NCI-H146 (cell line): ENCODE measurements at regions not wholly inside any gene's neighbourhood (a gene's known extent, or its start where the extent isn't known, plus 50 kb on each side); places are given as distances from the start of the nearest gene placed in this dataset.

Experiments
- DNase-seq: peaks from one replicate; lab custom pipeline; 2025; lab: John Stamatoyannopoulos, UW

DNA sequence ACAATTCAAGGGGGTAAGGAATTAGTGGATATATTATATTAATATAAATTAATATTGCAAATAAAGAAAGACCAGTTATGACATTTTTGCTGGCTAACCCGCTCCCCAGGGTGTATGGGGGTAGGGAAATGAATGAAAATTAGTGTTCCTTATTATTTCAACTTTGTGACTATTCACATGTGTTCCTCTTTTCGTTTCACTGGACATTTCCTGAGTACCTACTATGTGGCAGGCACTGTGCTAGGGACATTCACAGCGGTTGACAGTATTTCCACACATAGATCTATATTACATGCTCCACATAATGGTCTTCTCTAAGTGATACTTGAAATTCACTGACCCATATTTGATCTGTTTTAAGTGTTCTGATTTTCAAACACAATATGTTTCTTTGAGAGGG, 129.8 kb upstream of the USP15 start:
- DNase-seq = no peak

DNA sequence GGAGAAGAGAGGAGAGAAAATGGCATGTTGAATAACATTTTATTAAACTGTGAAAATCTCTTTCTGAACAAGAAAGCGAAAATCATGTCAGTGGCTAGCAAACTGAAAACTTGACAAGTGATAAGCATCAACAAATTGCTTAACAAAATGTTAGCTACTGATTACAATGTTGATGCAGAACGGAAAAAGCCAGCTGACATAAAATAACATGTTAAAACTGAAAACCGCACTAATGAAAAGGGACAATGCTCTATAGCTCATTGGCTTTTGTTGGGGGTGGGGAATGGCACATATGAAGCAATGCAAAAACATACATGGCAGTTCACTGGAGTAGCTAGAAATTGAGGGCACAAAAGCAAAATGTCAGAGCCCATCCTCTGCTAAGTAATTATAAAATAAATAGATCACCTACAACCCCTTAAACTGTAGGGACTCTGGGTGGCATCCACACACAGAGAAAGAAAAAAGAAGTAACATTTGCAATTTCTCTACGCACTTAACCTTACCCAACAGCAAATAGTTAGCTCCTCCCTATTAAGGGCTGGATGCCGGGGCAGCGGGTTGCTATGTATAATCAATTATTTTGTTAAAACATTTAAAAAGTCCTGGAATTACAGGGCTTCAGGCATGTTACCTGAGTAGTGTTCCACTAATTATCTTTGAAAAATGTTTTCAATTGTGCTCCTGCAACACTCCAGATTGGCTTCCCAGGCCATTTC, 129.2 kb upstream of the USP15 start:
- DNase-seq = no peak

DNA sequence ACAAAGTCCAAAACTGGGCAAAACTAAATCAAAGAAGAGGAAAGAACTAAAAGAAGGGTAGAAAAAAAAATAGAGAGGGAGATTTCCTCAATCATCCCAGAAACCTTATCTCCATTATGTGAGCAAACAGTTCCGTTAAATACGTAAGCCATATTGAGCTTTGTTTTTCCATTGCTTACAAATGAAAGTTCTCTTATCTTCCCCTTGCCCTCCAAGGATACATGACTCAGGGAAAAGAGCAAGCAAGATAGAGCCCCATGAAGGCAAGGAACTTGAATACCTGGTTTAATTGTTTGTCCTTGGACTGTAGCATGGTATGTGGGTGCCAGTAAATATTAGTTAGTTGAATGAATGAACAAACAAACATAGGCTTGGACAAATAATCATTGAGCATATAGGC, 126.8 kb upstream of the USP15 start:
- DNase-seq = no peak

DNA sequence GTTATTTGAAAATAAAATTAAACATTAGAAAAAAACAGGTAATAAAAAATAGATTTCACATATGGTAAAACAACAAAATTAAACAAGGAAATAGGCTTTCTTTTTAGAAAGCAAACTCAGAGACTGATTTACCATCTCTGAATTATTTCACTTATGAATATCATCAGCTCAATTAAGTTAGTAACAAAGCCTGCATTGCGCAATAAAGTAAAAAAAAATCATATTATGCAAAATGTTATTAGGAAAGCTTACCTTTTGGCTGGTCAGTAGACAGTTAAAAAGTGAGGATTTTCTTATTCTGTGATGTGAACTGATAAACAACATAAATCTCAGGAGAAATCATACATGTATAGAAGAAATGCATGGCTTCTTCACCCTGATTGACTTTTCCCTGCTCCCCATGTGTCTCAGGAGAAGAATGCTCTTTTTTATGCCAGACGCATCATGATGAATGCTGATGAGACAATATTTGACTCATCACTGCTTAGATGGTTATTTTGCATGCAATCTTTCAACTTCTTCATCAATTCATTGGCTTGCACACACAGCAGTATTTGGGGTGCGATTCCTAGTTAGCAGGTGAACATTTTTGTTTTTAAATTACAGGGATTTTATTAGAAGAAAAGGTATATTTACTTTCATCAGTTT, 124.5 kb upstream of the USP15 start:
- DNase-seq = no peak

DNA sequence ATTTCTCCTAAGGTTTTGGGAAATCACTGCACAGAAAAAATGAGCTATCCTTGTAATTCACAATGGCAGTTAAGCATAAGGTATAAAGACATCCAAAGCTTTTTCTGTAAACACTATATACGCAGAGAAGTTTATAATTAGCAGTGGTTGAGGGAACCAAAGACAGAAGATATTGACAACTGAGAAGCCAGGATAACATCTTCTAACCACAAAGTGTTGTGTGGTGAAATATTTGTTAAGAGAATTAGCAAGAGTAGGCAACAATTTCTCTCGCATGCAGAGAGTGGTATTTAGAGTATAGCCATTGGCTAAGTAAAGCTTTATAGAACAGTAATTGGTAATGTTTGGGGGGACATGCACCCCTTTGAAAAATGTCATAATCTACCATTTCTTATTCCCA, 123.7 kb upstream of the USP15 start:
- no peak for DNase-seq

DNA sequence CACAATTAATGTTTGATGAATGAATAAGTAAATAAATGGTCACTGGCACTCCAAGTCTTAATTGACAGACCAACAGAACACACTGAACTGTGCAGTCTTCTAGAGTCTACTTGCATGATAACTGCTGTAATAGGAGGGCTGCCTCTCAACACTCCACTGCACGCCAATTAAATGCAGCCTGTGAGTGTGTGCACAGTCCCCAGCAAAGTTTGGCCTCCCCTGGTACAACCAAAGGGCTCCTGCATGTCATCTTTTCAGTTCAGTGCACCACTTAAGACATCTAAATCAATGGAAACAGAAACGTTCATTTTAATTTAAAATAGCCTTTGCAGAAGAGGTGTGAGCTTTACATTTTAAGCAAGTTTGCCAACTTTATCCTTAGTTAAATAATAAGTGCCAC, 121.7 kb upstream of the USP15 start:
- DNase-seq = no peak

DNA sequence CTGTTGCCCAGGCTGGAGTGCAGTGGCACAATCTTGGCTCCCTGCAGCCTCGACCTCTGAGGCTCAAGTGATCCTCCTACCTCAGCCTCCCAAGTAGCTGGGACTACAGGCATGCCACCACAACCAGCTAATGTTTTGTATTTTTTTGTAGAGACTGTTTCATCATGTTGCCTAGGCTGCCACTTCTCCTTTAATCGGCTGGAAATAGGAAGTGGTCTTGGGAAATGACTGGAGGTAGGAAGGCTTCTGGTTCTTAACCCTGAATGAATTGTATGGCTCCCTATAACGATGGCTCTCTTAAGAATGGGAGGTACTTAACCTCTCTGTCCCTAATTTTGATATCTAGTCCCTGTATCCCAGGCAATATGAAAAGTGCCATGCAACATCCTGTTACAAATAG, 113.9 kb upstream of the USP15 start:
- no peak for DNase-seq

DNA sequence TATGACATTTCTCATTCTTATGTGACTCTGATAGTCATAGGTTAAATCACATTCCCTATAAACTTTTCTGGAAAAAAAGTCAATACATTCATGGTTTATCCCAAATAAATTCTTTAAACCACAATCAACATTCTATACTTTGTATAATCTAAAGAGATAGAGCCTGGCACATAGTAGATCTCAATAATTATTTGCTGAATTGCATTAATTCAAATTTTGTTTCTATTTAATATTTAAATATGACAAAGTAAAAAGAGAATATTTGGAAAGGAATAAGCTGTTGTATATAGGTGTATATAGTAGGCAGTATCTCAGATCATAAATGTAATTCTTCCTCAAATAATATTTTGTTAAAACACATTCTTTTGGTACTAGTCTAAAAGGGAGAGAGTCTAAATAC, 102.2 kb upstream of the USP15 start:
- DNase-seq = no peak

DNA sequence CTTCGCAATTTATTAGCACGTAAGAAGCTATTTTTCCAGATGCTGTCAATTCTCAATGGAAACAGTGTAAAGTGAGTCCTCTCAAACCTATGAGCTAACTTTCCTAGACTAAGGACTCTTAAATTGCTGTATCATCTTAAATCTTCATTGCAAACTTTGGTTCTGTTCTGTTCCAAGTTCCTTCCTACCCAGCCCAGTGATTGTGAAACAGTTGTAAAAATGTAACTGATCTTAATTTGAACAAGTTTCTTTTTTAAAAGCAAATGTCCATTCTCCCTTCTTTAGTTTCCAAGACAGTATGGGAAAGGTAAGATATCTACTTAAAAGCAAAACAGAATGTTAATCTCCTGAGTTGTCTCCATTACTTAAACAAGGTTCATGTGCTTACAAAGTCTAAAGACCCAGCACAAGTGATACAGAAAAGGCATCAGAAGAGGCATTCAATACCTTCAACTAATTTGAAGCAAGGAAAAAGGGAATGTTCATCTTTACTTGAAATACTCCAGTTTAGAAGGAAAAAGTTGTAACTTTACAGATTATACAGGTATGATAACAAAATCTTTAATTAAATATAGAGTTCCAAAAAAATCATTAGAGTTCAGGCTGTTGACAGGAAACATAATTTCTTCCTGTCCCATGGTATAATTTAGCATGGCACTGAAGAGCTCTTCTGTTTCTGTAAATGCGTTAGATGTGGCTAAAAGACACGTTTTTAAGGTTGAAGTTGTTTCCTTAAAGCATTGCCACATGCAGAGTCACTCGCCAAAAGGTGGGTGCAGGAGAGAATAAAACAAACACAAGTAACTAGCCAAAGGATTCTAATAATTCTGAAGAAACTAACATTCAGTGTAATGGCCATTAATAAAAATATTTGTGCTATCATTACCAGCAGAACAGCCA, 101.5 kb upstream of the USP15 start:
- no peak for DNase-seq

DNA sequence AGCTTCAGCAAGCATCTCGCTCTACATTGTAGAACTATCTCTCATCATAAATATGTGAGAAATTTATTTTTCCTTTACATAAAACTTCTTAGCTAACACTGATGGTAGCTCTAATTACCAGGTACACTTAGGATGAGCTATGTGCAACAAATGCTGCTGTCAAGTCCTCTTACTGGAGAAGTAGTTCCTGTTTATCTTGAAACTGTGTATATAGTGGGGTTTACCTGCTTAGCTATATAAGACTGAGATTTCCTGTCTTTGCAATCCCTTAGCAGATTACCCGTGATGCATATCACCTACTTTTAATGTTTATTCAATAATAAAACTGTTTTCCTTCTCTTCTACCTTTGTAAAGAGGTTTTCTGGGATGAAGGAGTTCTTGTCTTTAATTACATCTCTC, 98.0 kb upstream of the USP15 start:
- DNase-seq = no peak

DNA sequence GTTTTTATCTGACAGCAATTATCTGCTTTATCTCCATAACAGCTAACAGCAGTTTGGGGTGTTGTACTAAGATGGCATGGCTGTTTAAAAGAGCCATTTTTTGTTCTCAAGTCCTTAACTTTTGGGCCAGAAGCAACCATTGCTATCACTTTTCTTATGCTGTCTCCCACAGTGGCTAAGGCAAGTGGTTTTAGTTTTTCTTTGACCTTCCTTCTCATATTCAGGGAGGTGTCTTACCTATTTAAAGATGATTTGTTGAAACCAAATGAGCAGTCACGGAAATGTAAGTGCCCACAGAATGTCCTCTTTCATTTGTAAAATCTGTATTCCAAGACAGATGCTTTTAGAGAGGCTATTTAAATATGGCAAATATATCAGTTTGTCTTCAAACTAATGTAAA, 96.8 kb upstream of the USP15 start:
- no peak for DNase-seq

DNA sequence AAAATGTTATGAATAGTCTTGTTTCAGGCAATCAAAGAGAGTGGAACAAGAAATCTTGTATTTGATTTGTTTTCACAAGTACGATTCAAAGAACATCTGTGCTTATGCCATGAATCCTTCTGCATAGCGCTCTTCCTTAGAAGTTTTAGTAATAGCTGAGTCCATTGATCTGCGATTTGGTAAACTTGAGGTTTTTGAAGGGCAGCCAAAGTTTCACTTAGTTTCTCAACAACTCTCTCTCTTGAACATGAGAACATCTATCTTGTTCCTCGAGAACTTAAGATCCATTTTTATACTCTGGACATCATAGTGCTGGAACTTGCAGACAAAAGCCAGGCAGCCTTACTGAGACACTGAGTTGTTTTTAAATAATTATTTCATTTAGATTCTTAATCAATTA, 96.2 kb upstream of the USP15 start:
- DNase-seq = no peak

DNA sequence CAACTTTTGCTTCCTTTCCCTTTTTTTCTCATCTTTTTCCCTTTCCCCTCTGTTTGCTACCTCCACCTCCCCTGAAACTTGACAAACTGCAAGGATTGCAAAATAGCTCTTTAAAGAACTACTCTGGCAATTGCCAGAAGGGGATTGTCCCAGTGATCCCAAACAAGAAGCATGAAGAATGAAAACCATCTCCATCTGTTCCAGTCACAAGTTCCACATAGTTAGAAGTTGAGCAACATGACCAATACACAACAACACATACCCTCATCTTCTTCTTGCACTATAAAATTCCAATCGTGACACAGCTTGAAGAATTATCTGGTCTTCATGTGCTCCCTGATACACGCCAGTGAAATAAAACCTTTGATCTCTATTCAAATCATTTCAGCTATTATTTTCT, 93.7 kb upstream of the USP15 start:
- DNase-seq = no peak

DNA sequence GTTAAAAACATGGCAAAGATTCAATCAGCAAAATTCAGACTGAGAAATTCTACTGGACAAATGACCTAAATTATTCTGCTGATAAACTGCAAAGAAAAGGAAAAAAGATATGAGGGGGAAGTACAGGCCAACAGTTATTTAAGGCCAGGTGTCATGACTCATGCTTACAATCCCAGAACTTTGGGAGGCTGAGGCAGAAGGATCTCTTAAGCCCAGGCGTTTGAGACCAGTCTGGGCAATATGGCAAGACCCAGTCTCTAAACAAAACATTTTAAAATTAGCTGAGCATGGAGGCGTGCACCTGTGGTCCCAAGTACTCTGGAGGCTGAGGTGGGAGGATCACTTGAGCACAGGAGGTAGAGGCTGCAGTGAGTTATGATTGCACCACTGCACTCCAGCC, 91.8 kb upstream of the USP15 start:
- no peak for DNase-seq

DNA sequence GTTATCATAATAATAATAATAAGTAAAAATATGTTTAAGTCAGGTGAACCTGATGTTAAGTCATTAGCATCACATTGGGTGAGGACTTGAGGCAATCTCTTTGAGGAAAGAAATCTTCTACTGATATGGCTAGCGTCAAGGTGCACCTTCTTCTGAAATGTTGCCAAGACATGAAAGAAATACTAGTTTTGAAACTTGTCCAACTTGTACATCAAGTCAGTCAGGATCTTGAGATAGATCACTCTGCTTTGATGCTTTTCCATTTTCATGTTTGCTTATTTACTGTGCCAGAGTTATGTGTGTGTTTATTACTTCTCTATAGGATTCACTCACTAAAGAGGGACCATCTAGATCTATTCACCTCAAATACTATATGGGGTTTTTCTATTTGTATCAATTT, 90.0 kb upstream of the USP15 start:
- no peak for DNase-seq

DNA sequence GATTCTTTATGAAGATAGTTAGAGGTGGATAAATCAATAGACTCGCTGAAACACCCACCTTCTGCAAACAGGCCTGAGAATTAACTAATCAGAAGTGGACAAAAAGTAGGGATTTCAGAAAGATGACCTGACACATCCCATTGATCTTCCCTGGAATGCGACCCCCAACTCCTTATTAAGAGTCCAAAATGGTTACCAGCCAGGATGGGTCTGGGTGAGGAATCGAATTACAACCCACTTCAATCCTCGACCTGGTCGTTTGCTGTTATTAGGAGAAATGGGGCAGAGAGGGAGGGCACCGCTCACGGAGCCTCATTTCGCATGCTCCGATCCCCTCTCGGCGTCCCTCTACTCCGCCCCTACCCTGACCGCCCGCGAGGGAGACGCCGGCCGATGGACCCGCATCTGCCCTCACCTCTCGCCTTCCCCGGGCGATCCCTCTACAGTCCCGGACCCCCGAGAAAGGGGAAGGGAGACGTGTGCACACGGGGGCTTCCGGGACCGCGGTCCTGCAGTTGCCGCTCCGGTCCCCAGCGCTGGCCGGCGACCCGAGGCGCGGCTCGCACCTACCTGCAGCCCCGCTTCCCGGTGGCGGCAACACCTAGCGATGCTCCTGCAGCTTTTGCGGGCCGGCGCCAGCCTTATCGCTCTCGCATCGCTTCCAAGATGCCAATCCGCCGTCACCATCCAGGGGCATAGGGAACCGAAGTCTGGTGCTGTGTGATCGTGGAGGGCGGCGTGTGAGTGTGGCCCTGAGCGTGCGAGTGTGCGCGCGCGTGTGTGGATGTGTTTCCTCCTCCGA, 69.3 kb upstream of the USP15 start:
- no peak for DNase-seq

DNA sequence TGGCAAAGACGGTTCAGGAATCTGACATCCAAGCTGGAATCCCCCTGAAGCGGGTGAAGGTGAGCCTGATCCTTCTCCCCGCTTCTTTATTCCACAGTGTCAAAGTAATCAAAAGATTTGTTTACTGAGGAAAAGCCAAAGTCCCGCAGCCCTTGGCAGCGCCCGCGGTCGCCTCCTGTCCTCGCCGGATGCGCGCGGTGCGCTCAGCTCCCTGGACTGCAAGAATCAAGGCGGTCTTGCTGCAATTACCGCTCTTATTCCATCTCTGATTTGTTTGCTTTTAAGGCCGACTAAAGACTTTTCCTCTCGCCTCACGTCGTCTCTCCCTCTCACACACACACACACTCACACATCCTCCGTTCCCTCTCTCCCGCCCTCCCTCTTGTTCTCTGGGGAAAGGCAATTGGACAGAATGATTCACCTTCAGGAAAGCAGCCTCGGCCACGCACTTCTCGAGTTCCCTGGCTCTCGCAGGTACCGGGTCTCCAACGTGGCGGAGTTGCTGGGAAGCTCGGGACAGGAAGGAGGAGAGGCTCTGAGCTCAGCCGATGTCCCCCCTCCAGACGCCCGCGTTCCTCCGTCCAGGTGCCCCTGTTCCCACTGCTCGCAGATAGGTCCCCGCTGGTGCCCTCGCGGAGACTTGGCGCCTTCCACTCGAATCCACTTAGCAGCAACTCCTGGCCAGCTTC, 68.6 kb upstream of the USP15 start:
- DNase-seq = no peak

DNA sequence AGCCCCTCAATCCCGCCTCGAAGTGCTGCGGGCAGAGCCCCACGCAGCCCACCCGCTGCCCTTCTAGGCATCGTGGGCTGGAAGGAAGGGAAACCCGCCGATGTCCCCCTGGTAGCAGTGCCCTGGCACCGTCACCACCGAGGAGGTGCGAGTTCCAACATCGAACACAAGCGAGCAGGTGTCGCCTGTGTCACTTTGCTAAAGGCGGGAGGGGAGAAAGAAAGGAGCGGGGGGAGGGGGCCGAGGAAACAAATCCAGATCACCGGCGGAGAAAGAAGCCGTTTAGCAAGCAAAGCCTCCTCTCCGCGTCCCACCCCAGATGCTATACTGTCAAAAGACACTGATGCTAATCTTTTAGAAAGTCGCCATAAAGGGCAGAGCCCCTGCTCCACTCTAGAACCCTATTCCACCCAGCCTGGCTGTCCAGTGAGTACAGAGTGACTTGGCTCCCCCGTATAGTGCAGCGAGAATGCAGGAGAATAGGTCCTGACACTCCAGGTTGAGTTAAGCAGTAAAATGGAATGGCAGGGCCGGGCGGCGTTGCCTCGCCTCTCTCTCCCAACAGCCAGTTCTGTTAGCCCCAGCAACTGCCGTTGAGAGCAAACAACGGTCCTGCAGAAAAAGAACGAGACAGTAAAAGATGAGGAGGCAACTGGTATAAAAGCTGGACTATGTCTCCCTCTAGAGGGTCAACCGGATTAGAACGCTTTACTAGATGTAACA, 67.9 kb upstream of the USP15 start:
- peak; percentile 68 for DNase-seq

DNA sequence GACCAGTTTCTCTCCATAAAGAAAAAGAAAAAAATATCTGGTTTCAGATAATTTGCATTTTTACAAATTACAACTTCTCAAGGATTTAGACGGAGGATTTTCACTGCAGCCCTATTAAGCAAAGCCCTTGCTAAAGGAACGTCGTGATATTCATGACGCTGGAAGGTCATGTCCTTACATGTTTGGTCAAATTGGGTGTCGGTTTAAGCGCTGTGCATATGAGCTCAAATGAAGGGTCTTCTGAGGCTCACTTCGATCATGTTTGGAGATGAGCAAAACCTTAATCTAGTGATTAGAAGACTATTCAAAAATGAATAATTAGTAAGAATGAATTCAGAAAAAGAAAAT, 67.3 kb upstream of the USP15 start:
- DNase-seq = no peak

DNA sequence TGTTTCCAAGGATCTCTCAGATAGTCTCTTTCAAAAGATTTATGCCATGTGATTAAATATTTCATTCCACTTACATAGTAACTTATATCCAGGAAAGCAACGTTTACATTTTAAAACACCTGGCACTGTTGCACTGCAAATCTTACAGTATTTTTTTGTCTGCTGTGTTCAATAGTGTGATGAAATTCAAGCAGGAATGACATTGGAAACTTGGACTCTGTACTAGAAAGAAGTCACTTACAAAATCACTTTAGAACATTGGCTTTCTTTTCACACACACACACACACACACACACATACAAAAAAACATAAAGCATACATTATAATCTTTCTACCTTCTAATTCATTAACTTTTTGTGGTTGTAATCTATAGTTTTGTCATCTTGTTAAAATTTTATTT, 66.2 kb upstream of the USP15 start:
- DNase-seq = no peak

DNA sequence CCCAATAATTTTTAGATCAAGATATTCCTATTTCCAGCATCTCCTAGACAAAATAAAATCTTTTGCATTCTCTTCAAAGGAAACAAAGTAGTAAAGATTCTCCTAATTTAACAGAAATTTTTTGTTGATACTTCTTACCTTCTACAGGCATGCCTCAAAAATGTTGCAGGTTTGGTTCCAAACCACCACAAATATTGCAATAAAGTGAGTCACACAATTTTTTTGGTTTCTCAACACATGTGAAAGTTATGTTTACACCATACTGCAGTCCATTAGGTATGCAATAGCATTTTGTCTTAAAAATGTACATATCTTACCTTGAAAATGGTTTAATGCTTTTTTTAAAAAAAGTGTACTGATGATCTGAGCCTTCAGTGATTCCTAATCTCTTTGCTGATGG, 65.6 kb upstream of the USP15 start:
- no peak for DNase-seq
